Ovary (tissue), 3 donors: ENCODE measurements at regions not wholly inside any gene's neighbourhood (a gene's known extent, or its start where the extent isn't known, plus 50 kb on each side); places are given as distances from the start of the nearest gene placed in this dataset.

Experiments used
- CTCF ChIP-seq, 3 donors: fragments of 450-650 bp in 2 of 3; fragments of 200-600 bp in 1 of 3; IDR thresholded peaks; one replicate each; pipeline versions ENCODE4 v1.5.1 to v1.8.0; 2016 to 2022; ENCODE audit warnings: antibody characterized with exemption in 3 of 3, mild to moderate bottlenecking in 1 of 3
- EP300 ChIP-seq: sonication (generic); formaldehyde crosslinking; IDR thresholded peaks from one replicate; pipeline ENCODE4 v1.6.1; 2017; ENCODE audit warnings: antibody characterized with exemption
- donor health status: DM: no; HTN: no; CAD: no.

DNA sequence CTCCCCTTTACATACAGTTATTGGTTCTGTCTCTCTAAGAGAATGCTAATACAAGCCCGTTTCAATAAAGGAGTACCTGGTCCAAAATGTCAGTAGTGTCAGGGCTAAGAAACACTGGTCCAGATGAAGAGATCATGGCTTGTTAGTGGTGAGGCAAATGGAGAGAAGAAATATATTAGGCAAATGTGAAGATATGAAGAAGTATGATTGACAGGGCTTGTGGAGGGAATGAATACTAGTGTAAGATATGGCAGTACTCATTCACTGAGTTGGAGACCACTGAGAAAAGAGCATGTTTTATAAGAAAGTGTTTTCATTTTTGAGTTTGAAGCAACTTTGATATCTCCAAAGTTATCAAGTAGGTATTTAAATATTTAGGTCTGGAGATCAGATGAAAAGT, 290.5 kb upstream of the MEF2C start:
- TF ChIP-seq CTCF (IDR thresholded peaks at IDR 0.05) (no peak), EP300 (no peak)
